ENCODE measurements at regions not wholly inside any gene's neighbourhood (a gene's known extent, or its start where the extent isn't known, plus 50 kb on each side); places are given as distances from the start of the nearest gene placed in this dataset.

GRCh38 chr13:33976965-33977364 lies 159.0 kb downstream of the RFC3 start:
- H3K4me3 ChIP-seq (ENCODE audit: low read length), result no peak overlapping the region
- no peak for DNase-seq (ENCODE audit: low read depth)
- TF ChIP-seq CTCF (conservative IDR thresholded peaks at IDR 0.05; ENCODE audit: low read length), result no peak

DNA sequence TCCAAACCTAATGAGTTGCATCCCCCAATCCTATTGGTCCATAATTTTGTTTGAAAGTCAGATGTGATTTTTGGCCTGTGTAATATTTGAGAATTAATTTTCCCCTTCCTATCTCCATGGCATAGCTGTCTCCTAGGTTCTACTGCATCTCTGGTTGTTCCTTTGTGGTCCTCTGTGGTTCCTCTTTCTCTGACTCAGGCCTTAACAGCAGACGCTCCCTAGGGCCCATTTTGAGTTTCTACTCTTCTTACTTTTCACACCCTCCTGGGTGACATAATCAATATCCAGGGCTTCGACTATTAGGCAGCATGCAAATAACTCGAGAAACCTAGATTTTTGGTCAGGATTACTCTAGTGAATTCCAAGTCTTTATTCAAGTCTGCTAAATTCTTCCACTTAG lies 160.7 kb downstream of the RFC3 start:
- H3K4me3 ChIP-seq (ENCODE audit: low read length), result no peak overlapping the region
- no peak for TF ChIP-seq CTCF (conservative IDR thresholded peaks at IDR 0.05; ENCODE audit: low read length)
- DNase-seq (ENCODE audit: low read depth), result no peak

DNA sequence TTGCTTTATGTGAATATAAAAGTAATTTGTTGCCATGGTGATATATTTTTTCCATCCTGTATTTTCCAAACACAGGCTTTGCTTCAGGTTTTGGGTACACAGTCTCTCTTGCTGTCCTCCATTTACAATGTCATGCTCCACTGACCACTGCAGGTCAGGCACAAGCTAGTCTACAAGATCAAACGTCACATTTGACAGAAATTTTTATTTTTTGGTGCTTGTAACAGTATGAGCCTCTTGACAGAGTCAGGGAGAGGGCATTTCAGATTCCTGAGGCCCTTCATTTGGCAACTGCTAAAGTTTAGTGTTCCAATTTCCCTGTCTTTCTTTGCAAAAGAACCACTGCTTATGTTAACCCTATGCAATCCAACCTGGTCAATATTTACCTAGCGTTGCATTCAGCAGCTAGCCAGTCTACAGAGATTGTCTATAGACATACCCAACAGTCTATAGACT lies 175.0 kb downstream of the RFC3 start:
- TF ChIP-seq CTCF (conservative IDR thresholded peaks at IDR 0.05; ENCODE audit: low read length), result no peak
- DNase-seq (ENCODE audit: low read depth), result no peak
- H3K4me3 ChIP-seq (ENCODE audit: low read length), result no peak overlapping the region

GRCh38 chr13:33994198-33994597 lies 176.2 kb downstream of the RFC3 start:
- no peak for TF ChIP-seq CTCF (conservative IDR thresholded peaks at IDR 0.05; ENCODE audit: low read length)
- no peak overlapping the region for H3K4me3 ChIP-seq (ENCODE audit: low read length)
- DNase-seq (ENCODE audit: low read depth), result no peak

- DNase-seq (ENCODE audit: low read depth), result peak; percentile 9
- H3K4me3 ChIP-seq (ENCODE audit: low read length), result no peak overlapping the region
- TF ChIP-seq CTCF (conservative IDR thresholded peaks at IDR 0.05; ENCODE audit: low read length), result no peak
Measured at GRCh38 chr13:33994826-33995502, 177.0 kb downstream of the RFC3 start.

- no peak for DNase-seq (ENCODE audit: low read depth)
- H3K4me3 ChIP-seq (ENCODE audit: low read length), result no peak overlapping the region
- TF ChIP-seq CTCF (conservative IDR thresholded peaks at IDR 0.05; ENCODE audit: low read length), result no peak
Measured at GRCh38 chr13:33996636-33997035, 178.7 kb downstream of the RFC3 start.

- TF ChIP-seq CTCF (conservative IDR thresholded peaks at IDR 0.05; ENCODE audit: low read length), result no peak
- H3K4me3 ChIP-seq (ENCODE audit: low read length), result no peak overlapping the region
- no peak for DNase-seq (ENCODE audit: low read depth)
Measured at GRCh38 chr13:33997574-33997973, 179.6 kb downstream of the RFC3 start.

Data from AG10803 (cell line).